ENCODE measurements at regions not wholly inside any gene's neighbourhood (a gene's known extent, or its start where the extent isn't known, plus 50 kb on each side); places are given as distances from the start of the nearest gene placed in this dataset.

GRCh38 chr20:63099456-63100173 is 92.9 kb upstream of the BHLHE23 start:
- DNase-seq = no peak

DNA sequence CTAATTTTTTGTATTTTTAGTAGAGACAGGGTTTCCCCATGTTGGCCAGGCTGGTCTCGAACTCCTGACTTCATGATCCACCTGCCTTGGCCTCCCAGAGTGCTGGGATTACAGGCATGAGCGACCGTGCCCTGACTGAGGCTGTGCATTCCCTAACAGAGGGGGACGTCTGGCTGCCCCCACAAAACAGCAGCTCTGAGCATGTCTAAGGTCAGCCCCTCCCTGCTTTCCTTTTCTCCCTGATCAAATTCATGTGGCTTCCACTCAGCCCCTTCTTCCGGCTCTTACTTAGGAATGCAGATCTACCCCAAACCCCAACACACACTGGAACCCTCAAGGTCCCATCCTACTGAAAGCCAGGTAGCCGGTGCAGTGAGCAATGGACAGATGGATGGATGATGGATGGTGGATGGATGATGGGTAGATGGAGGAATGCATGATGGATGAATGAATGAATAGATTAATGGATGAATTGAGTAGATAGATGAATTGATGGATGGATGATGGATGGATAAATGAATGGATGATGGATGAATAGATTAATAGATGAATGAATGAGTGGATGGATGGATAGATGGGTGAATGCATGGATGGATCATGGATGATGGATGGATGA is 91.5 kb upstream of the BHLHE23 start:
- DNase-seq = no peak

DNA sequence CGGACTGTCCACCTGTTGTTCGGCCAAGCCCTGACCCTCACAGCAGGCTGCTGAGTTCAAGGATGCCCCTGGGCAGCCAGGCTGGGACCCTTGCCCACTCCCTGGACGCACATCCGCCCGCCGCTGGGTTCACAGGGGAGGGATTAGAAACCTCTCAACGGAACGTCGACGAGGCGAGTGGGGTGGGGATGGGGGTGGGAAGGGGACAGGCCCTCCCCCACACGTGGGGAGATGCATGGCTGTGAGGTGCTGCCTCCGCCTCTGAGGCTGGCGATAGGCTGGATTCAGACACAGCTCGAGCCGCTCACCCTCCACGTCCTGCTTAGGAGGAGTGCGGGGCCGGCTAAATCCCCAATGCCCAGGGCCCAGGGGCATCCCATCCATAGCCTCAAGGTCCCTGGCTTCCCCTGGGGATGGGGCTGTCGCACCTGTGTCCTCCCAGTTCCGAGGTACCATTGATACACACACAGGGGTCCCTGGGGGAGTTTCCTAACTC is 90.6 kb upstream of the BHLHE23 start:
- no peak for DNase-seq

DNA sequence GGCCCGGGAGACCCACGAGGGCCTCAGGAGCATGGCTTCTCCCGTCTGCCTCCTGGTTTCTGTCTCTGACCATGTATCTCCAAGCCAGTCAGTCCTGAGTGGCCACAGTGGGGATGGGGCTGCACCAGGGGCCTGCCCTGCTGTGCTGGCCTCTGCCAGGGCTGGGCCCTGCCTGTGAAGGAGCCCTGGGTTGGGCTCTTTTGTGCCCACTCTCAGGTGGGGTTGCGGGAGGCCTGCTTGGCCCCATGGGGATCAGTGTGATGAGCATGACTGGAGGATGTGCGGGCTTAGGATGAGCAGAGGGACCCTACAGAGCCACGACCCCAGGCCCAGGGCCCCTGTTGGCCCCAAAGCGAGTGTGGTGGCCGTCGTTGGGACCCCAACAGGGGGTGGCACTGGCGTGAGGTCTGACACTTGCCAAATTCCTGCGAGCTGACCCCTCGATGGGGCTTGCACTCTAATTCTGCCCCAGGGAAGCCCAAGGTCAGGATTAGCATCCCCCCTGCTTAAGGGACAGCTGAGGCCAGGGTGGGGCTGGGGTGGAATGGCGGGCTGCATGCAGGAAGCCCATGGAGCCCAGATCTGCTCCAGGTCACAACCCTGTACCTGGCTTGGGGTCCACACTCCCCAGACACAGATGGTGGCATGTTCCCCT is 90.0 kb upstream of the BHLHE23 start:
- no peak for DNase-seq

- DNase-seq = no peak
Measured at GRCh38 chr20:63095718-63096654, 89.2 kb upstream of the BHLHE23 start.

DNA sequence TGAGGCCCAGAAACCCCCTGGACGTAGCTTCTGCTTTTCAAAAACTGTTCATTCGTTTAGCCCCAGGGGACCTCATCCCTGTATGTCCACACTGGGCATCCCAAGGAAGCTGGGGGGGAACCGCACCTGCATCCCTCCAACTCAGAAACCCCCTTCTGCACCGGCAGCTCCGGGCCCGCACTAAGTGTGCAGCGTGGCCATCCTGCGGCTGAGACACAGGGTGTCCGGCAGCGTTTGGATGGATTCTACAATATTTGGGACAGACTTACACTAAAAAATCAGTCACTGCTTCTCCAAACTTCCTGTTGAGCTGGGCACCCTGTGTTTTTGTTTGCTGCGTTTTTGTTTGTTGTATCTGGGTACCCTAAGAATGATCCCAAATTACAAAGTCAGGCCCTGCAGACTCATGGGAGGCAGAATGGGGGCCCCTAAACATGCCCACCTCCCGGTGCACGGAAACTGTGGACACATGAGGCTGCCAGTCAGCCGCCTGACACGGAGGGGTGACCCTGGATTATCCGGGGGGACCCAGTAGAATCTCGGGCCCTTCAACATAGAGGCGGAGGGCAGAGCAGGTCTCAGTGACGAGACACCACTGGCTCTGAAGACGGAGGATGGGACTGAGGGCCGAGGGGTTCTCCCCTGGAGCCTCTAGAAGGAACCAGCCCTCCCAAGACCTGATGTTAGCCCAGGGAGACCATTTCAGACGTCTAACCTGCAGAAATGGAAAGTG is 88.2 kb upstream of the BHLHE23 start:
- DNase-seq = no peak

GRCh38 chr20:63093966-63094766 is 87.4 kb upstream of the BHLHE23 start:
- no peak for DNase-seq

DNA sequence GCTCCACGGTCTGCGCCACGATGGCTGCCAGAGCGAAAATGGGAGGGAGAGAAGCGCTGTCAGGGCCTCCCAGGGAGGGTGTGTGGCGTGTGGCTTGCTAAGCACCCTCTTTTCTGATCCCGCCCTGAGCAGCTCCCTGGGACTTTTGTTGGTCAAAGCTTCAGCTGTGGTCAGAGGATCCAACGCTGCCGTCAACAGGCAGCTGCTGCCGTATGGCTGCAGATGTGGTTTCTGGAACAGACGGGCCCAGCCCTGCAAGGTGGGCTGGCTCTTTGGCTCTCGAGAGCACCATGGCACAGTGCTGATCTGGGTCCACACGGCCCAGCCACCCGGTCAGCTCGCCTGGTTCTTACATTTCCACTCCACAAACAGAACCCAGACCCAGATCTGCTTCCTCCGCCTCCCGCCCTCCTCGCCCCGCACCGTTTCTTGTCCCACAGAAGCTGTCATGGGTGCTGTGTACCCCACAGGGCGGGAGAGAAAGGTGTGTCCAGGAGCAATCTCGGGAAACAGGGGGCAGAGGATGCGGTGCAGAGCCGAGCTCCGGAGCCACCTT is 86.0 kb upstream of the BHLHE23 start:
- no peak for DNase-seq

- DNase-seq = no peak
Measured at GRCh38 chr20:63091901-63092659, 85.3 kb upstream of the BHLHE23 start.

DNA sequence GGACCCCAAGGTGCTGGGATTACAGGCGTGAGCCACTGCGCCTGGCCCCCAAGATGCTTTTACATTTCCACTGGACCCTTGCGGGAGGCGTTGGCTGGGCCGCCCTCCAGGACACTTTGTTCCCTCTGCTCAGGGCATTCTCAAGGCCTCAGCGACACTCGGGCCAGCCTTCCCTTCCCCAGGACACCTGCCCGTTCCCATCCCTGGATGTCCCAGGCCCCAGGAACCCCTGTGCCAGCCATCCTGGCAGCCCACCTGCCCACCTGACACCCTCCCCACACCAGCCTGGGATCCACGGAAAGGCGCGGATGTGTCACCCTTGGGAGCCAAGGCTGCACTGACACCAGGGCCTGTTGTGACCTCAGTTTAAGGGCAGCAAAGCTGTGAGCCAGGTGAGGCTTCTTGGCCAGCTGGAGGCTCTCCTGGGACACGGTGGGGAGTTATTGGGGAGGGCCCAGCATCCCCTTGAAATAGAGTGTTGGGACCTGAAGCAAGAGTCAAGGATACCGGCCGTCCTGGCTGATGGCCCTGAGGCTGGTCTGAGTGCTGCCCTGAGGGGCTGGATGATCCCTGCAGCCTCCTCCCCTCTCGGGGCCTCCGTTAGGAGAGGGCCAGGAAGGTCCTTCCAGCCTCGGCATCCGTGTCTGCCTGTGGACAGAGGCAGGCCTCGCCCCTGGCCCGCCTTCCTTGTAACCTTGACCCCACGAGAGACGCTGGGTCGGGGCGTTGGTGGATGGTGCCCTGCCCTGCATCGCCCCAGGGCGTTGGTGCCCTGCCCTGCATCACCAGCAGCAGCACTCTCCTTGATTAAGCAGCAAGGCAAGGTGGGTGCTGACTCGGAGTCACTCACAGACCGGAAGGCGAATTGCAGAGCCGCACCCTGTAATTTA is 84.2 kb upstream of the BHLHE23 start:
- no peak for DNase-seq

GRCh38 chr20:63090052-63090451 is 83.3 kb upstream of the BHLHE23 start:
- DNase-seq = no peak

DNA sequence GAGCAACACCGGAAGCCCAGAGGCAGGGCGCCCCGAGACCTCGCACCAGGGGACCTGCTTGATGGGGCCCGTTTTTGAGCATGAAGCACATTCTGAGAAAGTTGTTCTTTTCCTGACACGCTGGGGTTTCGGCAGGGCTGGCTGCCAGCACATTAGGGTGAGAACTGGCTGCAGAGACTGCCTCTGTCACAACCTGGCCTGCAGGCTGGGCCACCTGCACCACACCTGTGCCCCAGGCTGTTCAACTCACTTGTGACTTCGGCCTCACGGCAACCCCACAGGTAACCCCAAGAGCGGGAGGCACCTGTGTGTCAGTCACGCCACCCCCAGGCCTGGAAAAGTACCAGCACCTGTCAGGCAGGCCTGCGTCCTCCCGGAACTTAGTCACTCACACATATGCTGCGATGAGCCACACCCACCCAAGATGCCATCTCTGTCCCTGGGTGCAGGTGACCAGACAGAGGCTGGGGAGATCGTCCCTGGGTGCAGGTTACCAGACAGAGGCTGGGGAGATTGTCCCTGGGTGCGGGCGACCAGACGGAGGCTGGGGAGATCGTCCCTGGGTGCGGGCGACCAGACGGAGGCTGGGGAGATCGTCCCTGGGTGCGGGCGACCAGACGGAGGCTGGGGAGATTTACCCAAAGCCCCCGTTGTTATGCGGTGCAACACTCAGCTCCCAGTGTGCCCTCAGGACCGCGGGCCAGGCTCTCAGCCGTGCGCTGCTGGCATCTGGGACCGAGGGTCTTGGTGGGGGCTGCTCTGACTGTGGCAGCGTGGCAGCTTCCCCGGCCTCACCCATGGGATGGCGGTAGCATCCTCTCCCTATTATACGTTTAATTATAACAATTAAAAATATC is 82.5 kb upstream of the BHLHE23 start:
- DNase-seq = no peak

DNA sequence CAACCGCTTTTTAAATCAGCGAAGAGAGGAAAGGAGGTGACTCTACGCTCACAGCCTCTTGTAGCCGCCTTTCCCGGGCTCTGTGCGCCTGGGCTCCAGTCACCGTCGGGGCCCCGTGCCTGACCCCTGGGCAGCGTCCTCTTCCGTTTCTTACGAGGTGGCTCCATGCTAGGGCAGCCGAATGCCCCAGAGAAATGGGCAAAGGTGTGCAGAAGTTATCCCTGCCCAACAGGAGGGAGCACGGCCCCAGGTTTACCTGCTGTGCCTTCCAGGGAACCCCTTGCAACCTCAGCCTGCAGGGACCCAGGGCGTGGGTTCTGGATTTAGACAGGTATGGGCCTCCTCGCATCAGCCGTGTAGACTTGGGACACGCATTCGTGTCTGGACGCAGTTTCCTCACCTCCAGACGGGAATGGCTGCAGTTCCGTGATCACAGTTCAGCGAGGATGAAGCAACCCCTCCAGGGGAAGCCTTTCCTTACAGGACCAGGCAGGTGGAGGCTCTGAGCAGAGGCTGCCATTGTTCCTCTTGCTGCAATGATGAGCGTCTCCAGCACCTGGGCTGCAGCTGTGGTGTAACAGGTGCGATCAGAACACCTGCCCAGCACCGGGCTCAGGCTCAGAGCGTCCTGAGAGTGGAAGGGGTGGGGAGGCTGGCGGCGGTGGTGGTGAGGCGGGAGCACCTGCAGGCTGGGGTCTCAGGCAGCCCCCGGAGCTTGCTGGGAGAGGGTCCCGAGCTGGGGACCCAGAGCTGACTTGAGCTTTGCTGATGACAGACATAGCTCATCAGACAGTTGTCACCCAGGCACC is 81.3 kb upstream of the BHLHE23 start:
- DNase-seq = no peak

DNA sequence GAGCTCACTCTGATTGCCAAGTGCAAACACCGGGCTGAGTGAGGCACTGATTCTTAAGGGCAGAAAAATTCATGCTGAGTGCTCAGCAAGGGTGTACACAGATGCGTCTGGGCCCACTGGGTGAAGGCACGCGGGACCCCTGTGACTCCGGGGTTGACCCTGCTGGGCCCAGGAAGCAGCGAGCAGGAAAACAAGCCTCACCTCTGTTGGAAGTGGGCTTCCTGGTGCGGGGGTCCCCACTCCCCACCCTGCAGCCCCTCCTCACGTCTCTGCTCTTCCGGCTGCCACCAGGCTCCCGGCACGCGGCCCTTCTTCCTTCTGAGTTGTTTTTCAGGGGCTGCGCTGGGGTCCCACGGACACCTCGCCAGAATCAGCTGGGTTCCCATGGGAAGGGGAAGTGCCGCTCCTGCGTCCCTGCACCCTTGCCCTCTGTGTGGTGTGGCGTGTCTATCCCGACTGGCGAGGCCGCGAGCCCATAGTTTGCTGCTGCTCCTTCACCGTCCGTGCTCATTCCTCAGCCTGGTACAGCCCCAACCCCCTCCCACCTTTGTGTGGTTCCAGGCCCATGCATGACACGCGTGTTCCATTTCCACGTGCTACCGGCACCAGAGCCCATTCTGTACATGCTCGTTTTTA is 80.6 kb upstream of the BHLHE23 start:
- DNase-seq = no peak

GRCh38 chr20:63086421-63087235 is 79.9 kb upstream of the BHLHE23 start:
- DNase-seq = no peak
